NCI-H2171 (cell line): ENCODE measurements at regions not wholly inside any gene's neighbourhood (a gene's known extent, or its start where the extent isn't known, plus 50 kb on each side); places are given as distances from the start of the nearest gene placed in this dataset.
"Not testable (repeated sequence)": the region's sequence is repeated elsewhere in the genome, so short reads cannot be mapped to it uniquely, and the experiment has no call there.

ENCODE experiments used
- DNase-seq: peaks from one replicate; lab custom pipeline; 2025; lab: John Stamatoyannopoulos, UW

DNA sequence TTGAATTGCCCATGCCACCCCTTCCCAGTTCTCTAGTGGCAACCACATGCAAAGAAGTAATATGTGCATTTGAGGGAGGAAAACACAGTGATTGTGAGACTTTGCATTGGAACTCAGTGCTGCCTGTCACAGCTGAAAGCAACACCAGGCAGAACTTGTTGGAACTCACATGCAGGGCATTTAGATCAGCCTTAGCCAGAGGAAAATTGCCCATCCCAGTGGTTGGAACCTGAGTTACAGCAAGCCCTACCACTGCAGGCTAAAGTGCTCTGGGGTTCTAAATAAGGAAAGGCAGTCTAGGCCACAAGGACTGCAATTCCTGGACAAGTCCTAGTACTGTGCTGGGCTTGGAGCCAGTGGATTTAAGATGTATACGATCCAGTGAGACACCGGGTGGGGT, 245.3 kb upstream of the UFL1 start:
- no peak for DNase-seq

- no peak for DNase-seq
Observed at GRCh38 chr6:96276856-96277255, 244.8 kb upstream of the UFL1 start.

GRCh38 chr6:96279084-96279483, 242.5 kb upstream of the UFL1 start:
- no peak for DNase-seq

- DNase-seq, result no peak
Observed at GRCh38 chr6:96286503-96286902, 235.1 kb upstream of the UFL1 start.

GRCh38 chr6:96299525-96299924, 222.1 kb upstream of the UFL1 start:
- no peak for DNase-seq

DNA sequence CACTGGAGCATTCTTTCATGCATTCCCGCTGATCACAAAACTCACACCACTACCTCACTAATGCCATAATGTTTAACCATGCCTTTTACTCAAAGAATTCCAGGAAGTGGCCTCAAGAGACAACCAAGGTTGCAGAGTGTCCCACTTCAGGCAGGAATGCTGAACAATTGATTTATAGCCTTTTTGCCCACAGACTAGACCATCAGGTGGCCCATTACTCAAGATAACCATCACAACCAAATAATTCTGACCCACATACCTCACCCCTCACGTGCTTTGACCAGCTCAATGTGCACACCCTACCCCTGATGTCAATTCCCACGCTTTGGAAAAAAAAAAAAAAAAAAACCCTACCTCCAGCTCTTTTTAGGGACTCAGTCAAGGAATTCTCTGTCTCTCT, 220.6 kb upstream of the UFL1 start:
- DNase-seq, result no peak

GRCh38 chr6:96301781-96302180, 219.8 kb upstream of the UFL1 start:
- DNase-seq, result no peak

- no peak for DNase-seq
Observed at GRCh38 chr6:96302991-96303390, 218.6 kb upstream of the UFL1 start.

- no peak for DNase-seq
Observed at GRCh38 chr6:96304997-96305396, 216.6 kb upstream of the UFL1 start.

DNA sequence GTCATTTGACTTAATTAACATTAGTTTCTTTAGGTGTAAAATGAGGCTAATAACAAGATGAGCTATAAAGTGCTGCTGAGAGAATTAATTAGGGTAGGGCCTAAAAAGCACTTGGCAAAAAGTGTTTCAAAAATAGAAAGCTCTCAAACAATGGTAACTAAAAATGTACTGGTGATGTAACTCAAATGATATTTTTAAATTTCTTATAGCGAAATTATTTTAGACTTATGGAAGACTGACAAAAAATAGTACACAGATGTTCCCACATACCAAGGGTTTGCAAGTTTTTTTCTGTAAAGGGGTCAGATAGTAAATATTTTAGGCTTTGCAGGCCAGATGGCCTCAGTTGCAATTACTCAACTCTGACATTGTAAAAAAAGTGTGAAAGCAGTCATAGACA, 190.7 kb upstream of the UFL1 start:
- peak; percentile 9 for DNase-seq

DNA sequence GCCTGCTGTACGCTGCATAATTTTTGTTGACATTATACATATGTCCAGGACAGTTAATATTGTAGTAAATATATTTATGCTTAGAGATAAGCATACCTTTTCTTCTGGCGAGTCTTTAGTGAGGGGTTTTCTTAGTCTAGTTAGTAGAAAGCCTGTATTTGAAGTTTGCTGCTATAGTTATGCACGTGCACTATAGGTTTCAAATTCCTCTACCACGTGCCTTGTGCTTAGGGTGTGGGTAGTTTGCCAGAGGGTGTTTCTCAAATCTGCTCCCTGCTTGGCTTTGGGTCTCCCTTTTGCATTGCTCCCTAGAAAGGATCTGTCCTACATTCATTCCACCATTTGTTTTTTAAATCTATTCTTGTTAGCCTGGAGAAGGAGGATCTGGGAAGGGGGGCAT, 181.4 kb upstream of the UFL1 start:
- DNase-seq, result no peak

DNA sequence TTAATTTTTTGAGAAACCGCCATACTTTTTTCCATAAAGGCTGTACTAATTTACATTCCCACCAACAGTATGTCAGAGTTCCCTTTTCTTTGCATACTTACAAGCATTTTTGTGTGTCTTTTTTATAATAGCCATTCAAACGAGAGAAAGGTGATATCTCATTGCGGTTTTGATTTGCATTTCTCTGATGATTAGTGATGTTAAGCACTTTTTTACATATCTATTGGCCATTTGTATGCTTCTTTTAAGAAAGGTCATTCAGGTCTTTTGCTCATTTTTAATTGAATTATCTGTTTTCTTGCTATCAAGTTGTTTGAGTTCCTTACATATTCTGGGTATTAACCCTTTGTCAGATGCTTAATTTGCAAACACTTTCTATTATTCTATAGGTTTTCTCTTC, 176.1 kb upstream of the UFL1 start:
- no peak for DNase-seq

DNA sequence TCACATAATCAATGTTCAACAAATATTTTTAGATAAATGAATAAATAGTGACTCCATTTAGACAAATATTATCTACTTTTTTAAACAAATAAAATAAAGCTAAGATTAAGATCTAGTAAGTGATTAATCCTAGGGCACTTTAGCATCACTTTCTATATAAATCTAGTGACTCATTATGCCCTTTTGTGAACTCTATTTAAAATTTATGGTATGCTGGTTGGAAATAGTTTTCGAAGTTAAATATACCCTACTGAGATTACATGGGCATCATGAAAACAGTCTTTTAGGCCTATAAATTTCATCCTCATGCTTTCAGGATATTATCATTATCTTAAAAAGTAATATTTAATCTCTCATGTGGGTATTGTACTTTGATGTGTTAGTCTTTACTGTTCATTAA, 140.4 kb upstream of the UFL1 start:
- no peak for DNase-seq

GRCh38 chr6:96391776-96392360, 129.7 kb upstream of the UFL1 start:
- DNase-seq, result peak; percentile 91

DNA sequence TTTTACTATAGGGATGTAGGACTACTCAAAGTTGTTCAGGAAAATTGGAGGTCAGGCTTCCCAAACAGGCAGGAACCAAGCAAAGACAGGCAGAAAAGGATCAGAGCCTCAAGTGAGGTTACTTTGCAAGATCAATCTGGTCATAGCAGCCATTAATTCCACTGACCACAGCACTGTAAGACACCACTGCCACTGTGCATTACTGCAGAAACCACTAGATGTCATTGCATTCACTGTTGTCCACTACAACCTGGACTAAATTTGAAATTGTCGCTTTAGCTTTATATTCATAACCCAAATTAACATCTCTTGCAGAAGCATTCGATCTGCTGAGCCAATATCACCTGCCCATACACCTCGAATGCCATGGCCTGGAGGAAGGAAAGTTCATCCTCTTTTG, 126.9 kb upstream of the UFL1 start:
- DNase-seq, result no peak

- peak; percentile 45 for DNase-seq
Observed at GRCh38 chr6:96410467-96410866, 111.1 kb upstream of the UFL1 start.

DNA sequence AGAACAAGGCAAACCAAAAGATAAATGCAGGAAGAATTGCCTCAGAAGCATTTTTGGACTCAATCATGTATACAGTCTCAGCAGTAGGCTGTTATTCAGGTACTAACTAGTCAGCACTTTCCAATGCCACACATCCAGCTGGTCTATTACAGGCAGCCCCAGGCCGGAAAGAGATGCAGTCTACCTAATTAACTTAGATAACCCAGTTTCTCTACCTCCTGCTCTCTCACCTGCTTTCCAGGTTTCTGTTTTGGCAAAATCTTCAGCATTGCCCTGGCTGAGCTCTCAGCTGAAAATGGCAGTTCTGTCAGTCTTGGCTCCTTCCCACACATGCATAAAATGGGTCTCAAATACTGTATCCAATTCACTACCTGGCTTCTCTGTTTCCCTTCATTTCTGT, 101.3 kb upstream of the UFL1 start:
- no peak for DNase-seq

GRCh38 chr6:96433950-96434349, 87.7 kb upstream of the UFL1 start:
- no peak for DNase-seq

DNA sequence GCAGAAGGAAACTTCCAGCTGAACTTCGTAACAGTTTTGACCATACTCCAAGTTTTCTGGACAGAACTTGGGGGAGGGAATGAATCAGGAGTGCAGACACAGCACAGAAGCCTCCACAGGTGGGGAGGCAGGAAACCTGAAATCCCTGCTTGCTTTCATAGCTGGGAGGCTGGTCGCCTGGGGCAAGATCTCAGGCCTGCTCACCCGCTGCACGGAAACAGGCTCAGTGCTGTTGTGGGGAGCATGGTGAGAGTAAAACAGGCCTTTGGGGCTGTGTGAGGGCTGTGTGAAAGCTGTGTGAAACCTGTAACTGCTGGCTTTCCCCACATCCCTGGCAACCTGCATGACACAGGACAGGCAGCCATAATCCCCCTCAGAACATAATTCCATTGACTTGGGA, 85.2 kb upstream of the UFL1 start:
- DNase-seq, result no peak

DNA sequence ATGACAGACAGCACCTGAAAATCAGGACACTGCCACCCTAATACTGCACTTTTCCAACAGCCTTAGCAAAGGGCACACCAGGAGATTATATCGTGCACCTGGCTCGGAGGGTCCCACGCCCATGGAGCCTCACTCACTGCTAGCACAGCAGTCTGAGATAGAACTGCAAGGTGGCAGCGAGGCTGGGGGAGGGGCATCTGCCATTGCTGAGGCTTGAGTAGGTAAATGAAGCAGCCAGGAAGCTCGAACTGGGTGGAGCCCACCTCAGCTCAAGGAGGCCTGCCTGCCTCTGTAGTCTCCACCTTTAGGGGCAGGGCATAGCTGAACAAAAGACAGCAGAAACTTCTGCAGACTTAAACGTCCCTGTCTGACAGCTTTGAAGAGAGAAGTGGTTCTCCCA, 84.4 kb upstream of the UFL1 start:
- not testable (repeated sequence) for DNase-seq

GRCh38 chr6:96450082-96450769, 71.4 kb upstream of the UFL1 start:
- no peak for DNase-seq

GRCh38 chr6:96450770-96451130, 70.9 kb upstream of the UFL1 start:
- DNase-seq, result no peak

DNA sequence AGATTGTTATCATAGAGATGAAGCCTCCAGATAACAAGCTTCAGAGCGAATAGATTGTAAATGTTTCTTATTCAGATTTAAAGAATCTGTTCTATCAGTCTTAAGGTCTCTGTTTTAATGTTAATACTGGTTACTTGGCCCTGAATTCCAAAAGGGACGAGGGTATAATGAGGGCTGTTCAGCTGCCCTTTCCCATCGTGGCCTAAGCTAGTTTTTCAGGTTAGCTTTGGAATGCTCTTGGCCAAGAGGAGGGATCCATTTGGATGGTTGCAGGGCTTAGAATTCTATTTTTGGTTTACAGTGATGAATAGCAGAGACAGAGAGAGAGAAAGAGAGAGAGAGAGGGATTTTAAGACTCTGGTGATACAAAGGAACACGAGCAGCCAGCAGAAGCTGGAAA, 62.8 kb upstream of the UFL1 start:
- DNase-seq, result no peak

- no peak for DNase-seq
Observed at GRCh38 chr6:96460052-96460700, 61.4 kb upstream of the UFL1 start.
